ENCODE measurements at regions not wholly inside any gene's neighbourhood (a gene's known extent, or its start where the extent isn't known, plus 50 kb on each side); places are given as distances from the start of the nearest gene placed in this dataset.

DNA sequence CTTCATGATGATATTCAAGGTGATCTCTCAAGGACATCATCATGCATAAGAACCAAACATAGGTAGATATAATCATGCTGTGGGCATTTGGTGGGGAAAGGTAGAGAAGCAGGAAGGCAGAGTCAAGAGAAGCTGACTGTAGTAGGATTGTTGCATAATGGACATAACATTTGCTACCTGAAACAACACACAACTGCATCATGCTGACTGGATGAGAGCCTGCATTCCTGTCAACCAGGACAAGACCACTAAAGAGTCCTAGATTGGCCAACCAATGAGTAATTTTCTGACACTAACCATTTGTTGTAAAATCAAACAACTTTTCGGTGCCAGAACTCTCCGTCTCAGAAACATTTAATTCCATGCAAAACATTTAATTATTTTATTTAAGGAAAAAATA, 377.2 kb downstream of the PLPP3 start:
- H3K4me1 ChIP-seq (ENCODE audit: low read length) = no peaks in the 10 kb centered on the region
- no peak overlapping the region for H3K9ac ChIP-seq (ENCODE audit: low read length)
- no peak overlapping the region for H3K27ac ChIP-seq (ENCODE audit: low read length)
- H3K27me3 ChIP-seq (ENCODE audit: low read depth, low read length) = no peaks in the 10 kb centered on the region
- H3K4me3 ChIP-seq (ENCODE audit: low read length) = no peak overlapping the region
- no peak overlapping the region for H3K4me2 ChIP-seq (ENCODE audit: low read length)
- H3K79me2 ChIP-seq (ENCODE audit: low read length) = no peaks in the 10 kb centered on the region
- no peaks in the 10 kb centered on the region for H3K36me3 ChIP-seq (replicated peaks; ENCODE audit: low read depth, low read length)
- no peaks in the 10 kb centered on the region for H3K9me3 ChIP-seq (ENCODE audit: insufficient read depth, low read length)
- no peak overlapping the region for H2AFZ ChIP-seq (ENCODE audit: low read depth, low read length)
- no peak for TF ChIP-seq CTCF (IDR thresholded peaks at IDR 0.05; ENCODE audit: low read depth, low read length)
- TF ChIP-seq EZH2phosphoT487 (IDR thresholded peaks at IDR 0.05; ENCODE audit: low read depth) = no peak
- H4K20me1 ChIP-seq (ENCODE audit: insufficient read depth, low read length) = no peaks in the 10 kb centered on the region

DNA sequence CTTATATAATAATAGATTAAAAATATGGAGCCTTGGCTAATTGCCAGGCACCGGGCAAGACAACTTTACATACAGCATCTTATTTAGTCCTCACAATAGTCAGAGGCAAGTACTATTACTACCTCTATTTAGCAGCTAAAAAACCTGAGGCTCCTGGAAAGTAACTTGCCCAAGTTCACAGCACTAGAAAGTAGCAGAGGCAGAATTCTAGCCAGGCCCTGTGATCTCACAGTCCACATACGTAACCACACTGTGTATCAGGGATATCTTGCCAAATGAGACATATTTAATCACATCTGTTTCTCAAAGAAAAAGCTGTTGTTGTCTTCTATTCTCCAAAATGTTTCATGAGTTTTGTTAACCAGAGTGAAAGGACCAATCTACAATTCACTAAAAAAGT, 378.5 kb downstream of the PLPP3 start:
- no peak for TF ChIP-seq EZH2phosphoT487 (IDR thresholded peaks at IDR 0.05; ENCODE audit: low read depth)
- no peak for TF ChIP-seq CTCF (IDR thresholded peaks at IDR 0.05; ENCODE audit: low read depth, low read length)
- H3K79me2 ChIP-seq (ENCODE audit: low read length) = no peaks in the 10 kb centered on the region
- H3K4me1 ChIP-seq (ENCODE audit: low read length) = no peaks in the 10 kb centered on the region
- no peak overlapping the region for H3K4me3 ChIP-seq (ENCODE audit: low read length)
- H4K20me1 ChIP-seq (ENCODE audit: insufficient read depth, low read length) = no peaks in the 10 kb centered on the region
- H3K9ac ChIP-seq (ENCODE audit: low read length) = no peak overlapping the region
- H3K4me2 ChIP-seq (ENCODE audit: low read length) = no peak overlapping the region
- no peaks in the 10 kb centered on the region for H3K9me3 ChIP-seq (ENCODE audit: insufficient read depth, low read length)
- no peak overlapping the region for H2AFZ ChIP-seq (ENCODE audit: low read depth, low read length)
- H3K27ac ChIP-seq (ENCODE audit: low read length) = no peak overlapping the region
- no peaks in the 10 kb centered on the region for H3K27me3 ChIP-seq (ENCODE audit: low read depth, low read length)
- H3K36me3 ChIP-seq (replicated peaks; ENCODE audit: low read depth, low read length) = no peaks in the 10 kb centered on the region

DNA sequence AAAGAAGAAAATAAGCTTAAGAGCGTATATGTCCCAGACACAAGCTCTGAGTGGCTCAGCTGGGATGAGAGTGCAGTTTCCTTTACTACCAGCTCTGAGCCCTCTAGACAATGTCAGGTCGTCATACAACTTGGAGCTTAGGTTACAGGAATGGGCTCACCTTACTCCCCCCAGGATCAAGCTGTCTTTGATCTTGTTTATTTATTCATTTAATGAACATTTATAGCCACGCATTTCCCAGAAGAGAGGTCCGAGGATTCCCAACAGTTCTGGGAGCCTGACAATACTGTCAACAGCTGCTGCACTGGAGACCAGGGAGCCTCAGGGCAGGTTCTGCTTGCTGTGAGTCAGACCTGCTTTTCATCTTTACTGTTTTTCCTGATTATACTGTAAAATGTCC, 378.9 kb downstream of the PLPP3 start:
- Histone ChIP-seq H3K4me2 (ENCODE audit: low read length) (no peak overlapping the region), H3K79me2 (ENCODE audit: low read length) (no peaks in the 10 kb centered on the region), H3K4me1 (ENCODE audit: low read length) (no peaks in the 10 kb centered on the region), H3K27ac (ENCODE audit: low read length) (no peak overlapping the region), H3K36me3 (replicated peaks; ENCODE audit: low read depth, low read length) (no peaks in the 10 kb centered on the region), H2AFZ (ENCODE audit: low read depth, low read length) (no peak overlapping the region), H3K4me3 (ENCODE audit: low read length) (no peak overlapping the region), H3K9me3 (ENCODE audit: insufficient read depth, low read length) (no peaks in the 10 kb centered on the region), H3K9ac (ENCODE audit: low read length) (no peak overlapping the region), H4K20me1 (ENCODE audit: insufficient read depth, low read length) (no peaks in the 10 kb centered on the region), H3K27me3 (ENCODE audit: low read depth, low read length) (no peaks in the 10 kb centered on the region)
- TF ChIP-seq CTCF (IDR thresholded peaks at IDR 0.05; ENCODE audit: low read depth, low read length) (no peak), EZH2phosphoT487 (IDR thresholded peaks at IDR 0.05; ENCODE audit: low read depth) (no peak)

DNA sequence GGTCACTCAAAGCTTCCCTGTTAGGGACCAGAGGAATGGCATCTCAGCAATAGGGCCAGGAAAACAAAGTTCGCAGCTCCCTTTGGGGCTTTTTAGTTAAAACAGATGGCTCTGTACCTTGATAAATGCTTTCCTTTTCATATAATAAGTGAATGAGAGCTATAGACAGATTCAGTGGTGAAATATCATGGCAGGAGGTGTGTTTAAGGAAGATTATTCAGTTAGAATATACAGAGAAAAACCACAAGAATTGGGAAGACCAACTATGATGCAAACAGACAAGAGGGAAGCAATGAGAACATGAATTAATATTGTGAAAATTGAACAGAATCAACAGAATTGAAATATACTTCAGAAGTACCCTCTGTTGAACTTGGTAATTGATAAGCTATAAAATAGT, 379.4 kb downstream of the PLPP3 start:
- H2AFZ ChIP-seq (ENCODE audit: low read depth, low read length) = no peak overlapping the region
- no peaks in the 10 kb centered on the region for H3K9me3 ChIP-seq (ENCODE audit: insufficient read depth, low read length)
- H3K4me2 ChIP-seq (ENCODE audit: low read length) = no peak overlapping the region
- no peak overlapping the region for H3K9ac ChIP-seq (ENCODE audit: low read length)
- no peak overlapping the region for H3K4me3 ChIP-seq (ENCODE audit: low read length)
- no peak overlapping the region for H3K27ac ChIP-seq (ENCODE audit: low read length)
- no peaks in the 10 kb centered on the region for H3K4me1 ChIP-seq (ENCODE audit: low read length)
- H3K79me2 ChIP-seq (ENCODE audit: low read length) = no peaks in the 10 kb centered on the region
- H3K36me3 ChIP-seq (replicated peaks; ENCODE audit: low read depth, low read length) = no peaks in the 10 kb centered on the region
- no peaks in the 10 kb centered on the region for H4K20me1 ChIP-seq (ENCODE audit: insufficient read depth, low read length)
- TF ChIP-seq EZH2phosphoT487 (IDR thresholded peaks at IDR 0.05; ENCODE audit: low read depth) = no peak
- H3K27me3 ChIP-seq (ENCODE audit: low read depth, low read length) = no peaks in the 10 kb centered on the region

- no peak for TF ChIP-seq CTCF (IDR thresholded peaks at IDR 0.05; ENCODE audit: low read depth, low read length)
- no peaks in the 10 kb centered on the region for H3K9me3 ChIP-seq (ENCODE audit: insufficient read depth, low read length)
- no peaks in the 10 kb centered on the region for H3K4me1 ChIP-seq (ENCODE audit: low read length)
- H3K27me3 ChIP-seq (ENCODE audit: low read depth, low read length) = no peaks in the 10 kb centered on the region
- H3K4me3 ChIP-seq (ENCODE audit: low read length) = no peak overlapping the region
- H3K4me2 ChIP-seq (ENCODE audit: low read length) = no peak overlapping the region
- no peaks in the 10 kb centered on the region for H4K20me1 ChIP-seq (ENCODE audit: insufficient read depth, low read length)
- H2AFZ ChIP-seq (ENCODE audit: low read depth, low read length) = no peak overlapping the region
- no peaks in the 10 kb centered on the region for H3K36me3 ChIP-seq (replicated peaks; ENCODE audit: low read depth, low read length)
- no peaks in the 10 kb centered on the region for H3K79me2 ChIP-seq (ENCODE audit: low read length)
- no peak overlapping the region for H3K9ac ChIP-seq (ENCODE audit: low read length)
- H3K27ac ChIP-seq (ENCODE audit: low read length) = no peak overlapping the region
Measured at GRCh38 chr1:56199061-56199460, 380.3 kb downstream of the PLPP3 start.

All from OCI-LY3 (cell line).